ENCODE measurements at regions not wholly inside any gene's neighbourhood (a gene's known extent, or its start where the extent isn't known, plus 50 kb on each side); places are given as distances from the start of the nearest gene placed in this dataset.

DNA sequence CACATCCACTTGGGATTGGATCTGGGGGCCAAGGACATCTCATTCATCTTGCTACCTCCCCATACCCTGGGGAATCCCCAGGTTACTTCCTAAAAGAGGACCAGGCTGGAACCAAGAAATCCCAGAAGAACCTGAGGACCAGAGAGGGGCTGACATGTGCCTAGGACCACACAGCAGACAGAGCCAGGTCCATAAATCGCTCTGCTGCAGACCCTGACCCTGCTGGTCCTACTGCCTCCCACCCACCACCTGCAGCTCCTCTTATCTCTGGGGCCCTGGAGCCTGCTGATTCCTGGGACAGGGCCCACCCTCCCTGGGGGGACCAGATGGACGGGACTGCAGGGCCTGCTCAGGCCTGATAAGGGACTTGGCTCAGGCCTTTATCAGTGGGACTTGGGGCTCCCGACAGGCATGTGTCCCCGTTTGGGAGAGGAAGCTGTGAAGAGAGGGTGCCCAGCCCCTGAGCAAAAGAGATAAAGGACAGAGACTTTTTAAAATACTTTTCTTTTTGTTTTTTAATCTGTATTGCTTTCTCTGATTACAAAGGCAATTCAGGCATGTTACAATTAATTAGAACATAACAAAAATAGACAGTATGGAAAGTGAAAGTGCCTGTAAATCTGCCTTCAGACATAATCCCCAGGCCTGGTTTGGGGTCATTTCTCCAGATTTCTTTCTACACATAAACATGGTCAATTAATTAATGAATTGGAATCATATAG, 101.3 kb upstream of the LARP1 start:
- no peak for TF ChIP-seq ZBTB7A (IDR thresholded peaks at IDR 0.05; ENCODE audit: low read depth)
- TF ChIP-seq, protein P1, sequence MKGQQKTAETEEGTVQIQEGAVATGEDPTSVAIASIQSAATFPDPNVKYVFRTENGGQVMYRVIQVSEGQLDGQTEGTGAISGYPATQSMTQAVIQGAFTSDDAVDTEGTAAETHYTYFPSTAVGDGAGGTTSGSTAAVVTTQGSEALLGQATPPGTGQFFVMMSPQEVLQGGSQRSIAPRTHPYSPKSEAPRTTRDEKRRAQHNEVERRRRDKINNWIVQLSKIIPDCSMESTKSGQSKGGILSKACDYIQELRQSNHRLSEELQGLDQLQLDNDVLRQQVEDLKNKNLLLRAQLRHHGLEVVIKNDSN (IDR thresholded peaks at IDR 0.05): no peak
- TF ChIP-seq, protein P2, sequence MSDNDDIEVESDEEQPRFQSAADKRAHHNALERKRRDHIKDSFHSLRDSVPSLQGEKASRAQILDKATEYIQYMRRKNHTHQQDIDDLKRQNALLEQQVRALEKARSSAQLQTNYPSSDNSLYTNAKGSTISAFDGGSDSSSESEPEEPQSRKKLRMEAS (IDR thresholded peaks at IDR 0.05): no peak
- no peak for TF ChIP-seq EP300 (IDR thresholded peaks at IDR 0.05; ENCODE audit: borderline replicate concordance)
- TF ChIP-seq, protein P3, sequence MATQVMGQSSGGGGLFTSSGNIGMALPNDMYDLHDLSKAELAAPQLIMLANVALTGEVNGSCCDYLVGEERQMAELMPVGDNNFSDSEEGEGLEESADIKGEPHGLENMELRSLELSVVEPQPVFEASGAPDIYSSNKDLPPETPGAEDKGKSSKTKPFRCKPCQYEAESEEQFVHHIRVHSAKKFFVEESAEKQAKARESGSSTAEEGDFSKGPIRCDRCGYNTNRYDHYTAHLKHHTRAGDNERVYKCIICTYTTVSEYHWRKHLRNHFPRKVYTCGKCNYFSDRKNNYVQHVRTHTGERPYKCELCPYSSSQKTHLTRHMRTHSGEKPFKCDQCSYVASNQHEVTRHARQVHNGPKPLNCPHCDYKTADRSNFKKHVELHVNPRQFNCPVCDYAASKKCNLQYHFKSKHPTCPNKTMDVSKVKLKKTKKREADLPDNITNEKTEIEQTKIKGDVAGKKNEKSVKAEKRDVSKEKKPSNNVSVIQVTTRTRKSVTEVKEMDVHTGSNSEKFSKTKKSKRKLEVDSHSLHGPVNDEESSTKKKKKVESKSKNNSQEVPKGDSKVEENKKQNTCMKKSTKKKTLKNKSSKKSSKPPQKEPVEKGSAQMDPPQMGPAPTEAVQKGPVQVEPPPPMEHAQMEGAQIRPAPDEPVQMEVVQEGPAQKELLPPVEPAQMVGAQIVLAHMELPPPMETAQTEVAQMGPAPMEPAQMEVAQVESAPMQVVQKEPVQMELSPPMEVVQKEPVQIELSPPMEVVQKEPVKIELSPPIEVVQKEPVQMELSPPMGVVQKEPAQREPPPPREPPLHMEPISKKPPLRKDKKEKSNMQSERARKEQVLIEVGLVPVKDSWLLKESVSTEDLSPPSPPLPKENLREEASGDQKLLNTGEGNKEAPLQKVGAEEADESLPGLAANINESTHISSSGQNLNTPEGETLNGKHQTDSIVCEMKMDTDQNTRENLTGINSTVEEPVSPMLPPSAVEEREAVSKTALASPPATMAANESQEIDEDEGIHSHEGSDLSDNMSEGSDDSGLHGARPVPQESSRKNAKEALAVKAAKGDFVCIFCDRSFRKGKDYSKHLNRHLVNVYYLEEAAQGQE (IDR thresholded peaks at IDR 0.05; ENCODE audit: low read depth): no peak
- no peak for TF ChIP-seq CEBPB (IDR thresholded peaks at IDR 0.05)
- no peak for TF ChIP-seq YY1 (IDR thresholded peaks at IDR 0.05; ENCODE audit: low read depth)
- no peak for TF ChIP-seq EGR1 (IDR thresholded peaks at IDR 0.05)
- no peak for TF ChIP-seq TAF1 (IDR thresholded peaks at IDR 0.05; ENCODE audit: low read depth)
- TF ChIP-seq CREB1 (IDR thresholded peaks at IDR 0.05; ENCODE audit: low read depth): no peak
- no peak for TF ChIP-seq RAD21 (IDR thresholded peaks at IDR 0.05; ENCODE audit: low read depth)
- no peak for TF ChIP-seq TEAD4 (IDR thresholded peaks at IDR 0.05)
